HL-60 (cell line): ENCODE measurements at regions not wholly inside any gene's neighbourhood (a gene's known extent, or its start where the extent isn't known, plus 50 kb on each side); places are given as distances from the start of the nearest gene placed in this dataset.

ENCODE experiments used
- DNase-seq, 2 experiments: peaks; one replicate each; pipeline ENCODE4 v3.0.0-alpha.2; 2010 to 2020; ENCODE audit warnings: low read depth in 1 of 2, low spot score in 1 of 2
- H3K27ac ChIP-seq: fragments of 250-450 bp; sonication (Bioruptor Pico); replicated peaks from 2 replicates; pipeline ENCODE4 v1.5.1; 2020; ENCODE audit warnings: mild to moderate bottlenecking, moderate library complexity
- H3K27me3 ChIP-seq: fragments of 250-450 bp; sonication (Bioruptor Pico); 2 replicates; pipeline ENCODE4 v1.5.1; 2021; ENCODE audit warnings: mild to moderate bottlenecking, moderate library complexity; ENCODE audit not compliant: insufficient read depth, poor library complexity, severe bottlenecking
- H3K4me3 ChIP-seq: replicated peaks from 2 replicates; pipeline ENCODE4 v1.5.1; 2011; ENCODE audit warnings: mild to moderate bottlenecking, control low read depth, low read length; ENCODE audit not compliant: insufficient read depth
- GABPA ChIP-seq: IDR thresholded peaks from 2 replicates; pipeline ENCODE4 v1.6.1; 2012; ENCODE audit warnings: low read depth
- POLR2AphosphoS5 ChIP-seq: IDR thresholded peaks from 2 replicates; pipeline ENCODE4 v1.6.1; 2012; ENCODE audit warnings: low read depth
- REST ChIP-seq: IDR thresholded peaks from 2 replicates; pipeline ENCODE4 v1.6.1; 2012; ENCODE audit warnings: low read depth; ENCODE audit not compliant: insufficient replicate concordance
- SPI1 ChIP-seq: IDR thresholded peaks from 2 replicates; pipeline ENCODE4 v1.6.1; 2012; ENCODE audit warnings: low read depth, mild to moderate bottlenecking, borderline replicate concordance
- TF ChIP-seq, protein P1 (sequence below): IDR thresholded peaks from one replicate; pipeline ENCODE4 v1.5.1; 2011; ENCODE audit warnings: low read length, control low read depth, inconsistent platforms; ENCODE audit not compliant: insufficient read depth

- H3K4me3 ChIP-seq = no peak overlapping the region
- H3K27ac ChIP-seq = no peak overlapping the region
- no peak for DNase-seq
- TF ChIP-seq REST (no peak), GABPA (no peak), SPI1 (no peak), POLR2AphosphoS5 (no peak)
- TF ChIP-seq, protein P1, sequence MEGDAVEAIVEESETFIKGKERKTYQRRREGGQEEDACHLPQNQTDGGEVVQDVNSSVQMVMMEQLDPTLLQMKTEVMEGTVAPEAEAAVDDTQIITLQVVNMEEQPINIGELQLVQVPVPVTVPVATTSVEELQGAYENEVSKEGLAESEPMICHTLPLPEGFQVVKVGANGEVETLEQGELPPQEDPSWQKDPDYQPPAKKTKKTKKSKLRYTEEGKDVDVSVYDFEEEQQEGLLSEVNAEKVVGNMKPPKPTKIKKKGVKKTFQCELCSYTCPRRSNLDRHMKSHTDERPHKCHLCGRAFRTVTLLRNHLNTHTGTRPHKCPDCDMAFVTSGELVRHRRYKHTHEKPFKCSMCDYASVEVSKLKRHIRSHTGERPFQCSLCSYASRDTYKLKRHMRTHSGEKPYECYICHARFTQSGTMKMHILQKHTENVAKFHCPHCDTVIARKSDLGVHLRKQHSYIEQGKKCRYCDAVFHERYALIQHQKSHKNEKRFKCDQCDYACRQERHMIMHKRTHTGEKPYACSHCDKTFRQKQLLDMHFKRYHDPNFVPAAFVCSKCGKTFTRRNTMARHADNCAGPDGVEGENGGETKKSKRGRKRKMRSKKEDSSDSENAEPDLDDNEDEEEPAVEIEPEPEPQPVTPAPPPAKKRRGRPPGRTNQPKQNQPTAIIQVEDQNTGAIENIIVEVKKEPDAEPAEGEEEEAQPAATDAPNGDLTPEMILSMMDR = no peak
- H3K27me3 ChIP-seq = no peaks in the 10 kb centered on the region
Observed at GRCh38 chr2:11969774-11970173, 223.3 kb downstream of the LPIN1 start.

DNA sequence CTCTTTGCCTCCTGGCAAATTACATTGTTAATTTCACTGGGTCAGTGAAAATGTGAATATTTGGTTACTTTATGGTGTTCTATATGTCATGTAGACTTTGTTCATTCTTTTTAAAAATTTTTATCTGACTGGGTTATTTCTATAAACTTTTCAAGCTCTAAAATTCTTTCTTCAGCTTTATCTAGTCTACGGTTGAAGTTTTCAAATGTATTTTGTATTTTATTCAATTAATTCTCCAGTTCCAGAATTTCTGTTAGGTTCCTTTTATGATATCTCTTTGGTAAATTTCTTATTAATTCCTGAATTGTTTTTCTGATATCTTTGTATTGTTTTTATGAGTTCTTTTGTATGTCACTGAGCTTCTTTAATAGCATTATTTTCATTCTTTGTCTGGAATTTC, 228.1 kb downstream of the LPIN1 start:
- DNase-seq = no peak
- H3K27me3 ChIP-seq = no peaks in the 10 kb centered on the region
- TF ChIP-seq POLR2AphosphoS5 (no peak), GABPA (no peak), REST (no peak), SPI1 (no peak)
- TF ChIP-seq, protein P1 = no peak
- no peak overlapping the region for H3K27ac ChIP-seq
- no peak overlapping the region for H3K4me3 ChIP-seq

DNA sequence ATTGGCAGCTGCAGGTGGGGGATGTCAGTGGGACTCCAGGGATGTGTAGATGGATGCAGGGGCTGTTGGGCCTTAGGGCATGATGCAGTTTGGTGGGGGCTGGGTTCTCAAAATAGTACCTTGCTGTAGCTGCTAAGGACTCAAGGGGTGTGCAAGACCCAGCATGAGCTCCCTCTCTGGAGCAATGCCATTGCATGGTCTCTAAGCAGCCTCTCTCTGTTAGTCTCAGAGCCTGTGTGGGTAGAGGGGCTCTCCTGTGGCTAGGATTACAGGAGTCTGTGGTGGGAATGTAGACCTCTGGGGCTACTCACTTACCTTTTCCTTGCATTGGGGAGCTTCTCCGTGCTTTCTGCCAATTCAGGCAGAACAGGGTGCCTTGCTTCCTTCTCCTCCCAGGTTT, 228.9 kb downstream of the LPIN1 start:
- TF ChIP-seq SPI1 = no peak
- TF ChIP-seq, protein P1 = no peak
- no peak for TF ChIP-seq POLR2AphosphoS5
- no peak for TF ChIP-seq GABPA
- no peak for TF ChIP-seq REST
- Histone ChIP-seq H3K27ac (no peak overlapping the region), H3K4me3 (no peak overlapping the region), H3K27me3 (no peaks in the 10 kb centered on the region)
- DNase-seq = no peak
